Small intestine (tissue), 7 donors: ENCODE measurements at regions not wholly inside any gene's neighbourhood (a gene's known extent, or its start where the extent isn't known, plus 50 kb on each side); places are given as distances from the start of the nearest gene placed in this dataset.
A peak's percentile ranks its signal among the peaks of the same experiment; 100 is the strongest.

Source experiments
- DNase-seq, 2 donors: peaks; one replicate each; pipeline versions ENCODE4 v3.0.0 to v3.0.0-alpha.2; 2013
- FAIRE-seq: peaks from 2 replicates; lab custom pipeline; 2012; peaks lifted over from hg19 to GRCh38; lab: Jason Lieb, UNC
- H3K27ac ChIP-seq, 3 donors: one replicate each; pipeline ENCODE4 v1.5.1; 2013; ENCODE audit warnings: low read length in 2 of 3, mild to moderate bottlenecking in 2 of 3, control low read depth in 1 of 3, inconsistent platforms in 1 of 3, low read depth in 1 of 3, moderate library complexity in 1 of 3
- H3K27me3 ChIP-seq, 3 donors: one replicate each; pipeline ENCODE4 v1.6.1; 2013; ENCODE audit warnings: low read length in 3 of 3, inconsistent platforms in 1 of 3; ENCODE audit not compliant: control insufficient read depth in 3 of 3, insufficient read depth in 3 of 3
- H3K36me3 ChIP-seq, 3 donors: one replicate each; pipeline ENCODE4 v1.6.1; 2013; ENCODE audit warnings: low read length in 3 of 3, inconsistent platforms in 1 of 3, low read depth in 1 of 3, mild to moderate bottlenecking in 1 of 3, moderate library complexity in 1 of 3; ENCODE audit not compliant: control insufficient read depth in 3 of 3, insufficient read depth in 2 of 3
- H3K4me1 ChIP-seq, 3 donors: one replicate each; pipeline ENCODE4 v1.6.1; 2013; ENCODE audit warnings: low read length in 2 of 3, inconsistent platforms in 1 of 3, low read depth in 1 of 3, mild to moderate bottlenecking in 1 of 3, moderate library complexity in 1 of 3; ENCODE audit not compliant: control insufficient read depth in 3 of 3, insufficient read depth in 2 of 3
- H3K4me3 ChIP-seq, 3 donors: one replicate each; pipeline ENCODE4 v1.5.1; 2013; ENCODE audit warnings: low read length in 3 of 3, control low read depth in 1 of 3, inconsistent platforms in 1 of 3, low read depth in 1 of 3, mild to moderate bottlenecking in 1 of 3, moderate library complexity in 1 of 3
- H3K9me3 ChIP-seq, 2 donors: one replicate each; pipeline ENCODE4 v1.6.1; 2013; ENCODE audit warnings: low read depth in 1 of 2, low read length in 1 of 2; ENCODE audit not compliant: control insufficient read depth in 2 of 2, insufficient read depth in 1 of 2
- WGBS, 3 donors: extraction: QIAGEN DNeasy Blood & Tissue Kit; methylation state at CpG; one replicate each; pipeline ENCODE4 v1.1.7; 2013; 5-methylcytosine and 5-hydroxymethylcytosine counted together
- donor health status: healthy with polysubstance abuse.
- donor health status: control.
- donor health status: control.
- donor health status: Bipolar disorder and iron deficiency.
- donor health status: healthy.

- Histone ChIP-seq H3K27me3 (no peaks in the 10 kb centered on the region), H3K4me1 (peaks cover 0 to 15% (median 0%) of the 10 kb centered on the region in 3 donors), H3K27ac (peak overlapping the region in 1 of 3 donors; percentile 85), H3K4me3 (no peak overlapping the region), H3K36me3 (no peaks in the 10 kb centered on the region), H3K9me3 (peaks cover 0 to 4% of the 10 kb centered on the region in 2 donors)
- DNase-seq (no peak), FAIRE-seq (no peak)
- WGBS, 3 donors, result 84 to 92% (median 88%) methylated on average over 5 of the region's 5 CpGs
Observed at GRCh38 chr5:56587381-56588130, 227.8 kb upstream of the MAP3K1 start.

- Histone ChIP-seq H3K27ac (peak overlapping the region in 1 of 3 donors; percentile 60), H3K4me3 (no peak overlapping the region), H3K27me3 (no peaks in the 10 kb centered on the region), H3K4me1 (peaks cover 0 to 15% (median 0%) of the 10 kb centered on the region in 3 donors), H3K36me3 (no peaks in the 10 kb centered on the region), H3K9me3 (peaks cover 0 to 4% of the 10 kb centered on the region in 2 donors)
- DNase-seq (peak; percentile 31 to 48), FAIRE-seq (no peak)
- 30 to 36% (median 32%) methylated on average over 14 of the region's 14 CpGs for WGBS, 3 donors
Observed at GRCh38 chr5:56585999-56586691, 229.2 kb upstream of the MAP3K1 start.

GRCh38 chr5:56585461-56585860 is 229.9 kb upstream of the MAP3K1 start:
- Histone ChIP-seq H3K4me1 (peaks cover 0 to 15% (median 0%) of the 10 kb centered on the region in 3 donors), H3K36me3 (no peaks in the 10 kb centered on the region), H3K9me3 (peaks cover 0 to 4% of the 10 kb centered on the region in 2 donors), H3K4me3 (no peak overlapping the region), H3K27me3 (no peaks in the 10 kb centered on the region), H3K27ac (no peak overlapping the region)
- no peak for FAIRE-seq
- 71 to 81% (median 71%) methylated on average over 2 of the region's 2 CpGs for WGBS, 3 donors
- DNase-seq, result no peak

GRCh38 chr5:56581426-56581825 is 233.9 kb upstream of the MAP3K1 start:
- FAIRE-seq (no peak), DNase-seq (no peak)
- H3K27me3 ChIP-seq, result no peaks in the 10 kb centered on the region
- H3K4me1 ChIP-seq, result peaks cover 0 to 2% (median 0%) of the 10 kb centered on the region in 3 donors
- H3K36me3 ChIP-seq, result no peaks in the 10 kb centered on the region
- H3K9me3 ChIP-seq, result peaks cover 0 to 4% of the 10 kb centered on the region in 2 donors
- no peak overlapping the region for H3K27ac ChIP-seq
- 88 to 93% (median 92%) methylated on average over 1 of the region's 1 CpG for WGBS, 3 donors
- no peak overlapping the region for H3K4me3 ChIP-seq

GRCh38 chr5:56580864-56581263 is 234.5 kb upstream of the MAP3K1 start:
- peaks cover 0 to 4% of the 10 kb centered on the region in 2 donors for H3K9me3 ChIP-seq
- WGBS, 3 donors, result 93 to 96% (median 94%) methylated on average over 2 of the region's 2 CpGs
- H3K36me3 ChIP-seq, result no peaks in the 10 kb centered on the region
- DNase-seq (no peak), FAIRE-seq (no peak)
- H3K27ac ChIP-seq, result no peak overlapping the region
- no peak overlapping the region for H3K4me3 ChIP-seq
- H3K27me3 ChIP-seq, result no peaks in the 10 kb centered on the region
- H3K4me1 ChIP-seq, result peaks cover 0 to 2% (median 0%) of the 10 kb centered on the region in 3 donors

DNA sequence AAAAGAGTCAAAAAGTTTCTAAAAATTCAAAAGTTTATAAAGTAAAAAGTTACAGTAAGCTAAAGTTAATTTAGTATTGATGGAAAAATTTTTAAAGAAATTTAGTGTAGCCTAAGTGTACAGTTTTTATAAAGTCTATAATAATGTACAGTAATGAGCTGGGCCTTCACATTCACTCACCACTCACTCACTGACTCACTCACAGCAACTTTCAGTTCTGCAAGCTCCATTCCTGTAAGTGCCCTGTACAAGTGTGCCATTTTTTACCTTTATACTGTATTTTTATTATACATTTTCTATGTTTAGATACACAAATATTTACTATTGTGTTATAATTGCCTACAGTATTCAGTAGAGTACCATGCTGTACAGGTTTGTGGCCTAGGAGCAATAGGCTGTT is 239.5 kb upstream of the MAP3K1 start:
- FAIRE-seq, result no peak
- no peak overlapping the region for H3K4me3 ChIP-seq
- H3K36me3 ChIP-seq, result no peaks in the 10 kb centered on the region

GRCh38 chr5:56574778-56575177 is 240.6 kb upstream of the MAP3K1 start:
- WGBS, 3 donors, result 89 to 100% (median 94%) methylated on average over 1 of the region's 1 CpG
- Histone ChIP-seq H3K4me3 (no peak overlapping the region), H3K27me3 (no peaks in the 10 kb centered on the region), H3K4me1 (no peaks in the 10 kb centered on the region), H3K9me3 (peaks cover 0 to 9% of the 10 kb centered on the region in 2 donors), H3K36me3 (no peaks in the 10 kb centered on the region), H3K27ac (no peak overlapping the region)
- FAIRE-seq, result no peak
- DNase-seq, result no peak

More for the DNA sequence above, 239.5 kb upstream of the MAP3K1 start:
- H3K4me1 ChIP-seq, result no peaks in the 10 kb centered on the region
- no peak overlapping the region for H3K27ac ChIP-seq
- DNase-seq, result no peak
- H3K27me3 ChIP-seq, result no peaks in the 10 kb centered on the region
- H3K9me3 ChIP-seq, result peaks cover 0 to 9% of the 10 kb centered on the region in 2 donors

DNA sequence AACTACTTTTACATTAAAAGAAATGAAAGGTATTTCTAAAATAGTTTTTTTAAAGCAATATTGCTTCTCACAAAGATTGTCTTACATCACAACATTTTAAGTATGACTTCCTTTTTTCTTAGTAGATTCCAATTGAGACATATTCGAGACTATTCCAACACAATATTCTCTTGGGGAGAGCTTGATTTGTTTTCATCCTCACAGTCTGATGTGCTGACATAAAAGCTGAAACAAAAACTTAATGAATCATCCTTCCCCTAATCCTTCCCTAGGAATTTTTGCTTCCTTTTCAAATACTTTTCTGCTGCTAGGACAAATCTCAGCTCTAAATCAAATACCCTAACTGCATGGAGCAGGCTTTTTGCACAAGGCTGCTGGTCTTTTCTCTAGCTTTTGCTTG is 245.8 kb upstream of the MAP3K1 start:
- Histone ChIP-seq H3K36me3 (no peaks in the 10 kb centered on the region), H3K4me3 (no peak overlapping the region), H3K27ac (no peak overlapping the region), H3K4me1 (peaks cover 0 to 26% (median 3%) of the 10 kb centered on the region in 3 donors), H3K27me3 (no peaks in the 10 kb centered on the region), H3K9me3 (peaks cover 0 to 9% of the 10 kb centered on the region in 2 donors)
- FAIRE-seq, result no peak
- no peak for DNase-seq
- 50 to 89% (median 74%) methylated on average over 1 of the region's 1 CpG for WGBS, 3 donors
